GM21367 (cell line): ENCODE measurements at regions not wholly inside any gene's neighbourhood (a gene's known extent, or its start where the extent isn't known, plus 50 kb on each side); places are given as distances from the start of the nearest gene placed in this dataset.

Experiments
- ATAC-seq: cut with Tn5 transposase; IDR thresholded peaks from one replicate; pipeline ENCODE4 v1.9.1; 2021; ENCODE audit not compliant: unreplicated experiment

DNA sequence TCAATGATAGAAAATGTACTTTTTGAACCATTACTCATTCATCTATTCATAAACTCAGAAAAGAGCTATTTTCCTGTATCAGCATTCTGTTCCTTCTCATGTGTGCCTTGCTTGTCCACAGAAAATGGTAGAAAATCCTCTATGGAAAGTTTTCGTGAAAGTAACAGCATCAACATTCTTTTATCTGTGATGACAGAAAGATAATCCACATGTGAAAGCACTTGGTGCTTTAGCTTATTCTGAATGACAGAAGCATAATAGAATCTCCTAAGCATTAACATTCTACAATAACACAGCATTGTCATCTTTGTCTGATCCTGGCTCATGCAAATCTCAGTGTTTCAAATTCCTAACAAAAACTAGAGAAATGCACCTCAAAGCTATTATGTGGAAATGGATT is 431.9 kb downstream of the ADAMTS20 start:
- ATAC-seq, result no peak

DNA sequence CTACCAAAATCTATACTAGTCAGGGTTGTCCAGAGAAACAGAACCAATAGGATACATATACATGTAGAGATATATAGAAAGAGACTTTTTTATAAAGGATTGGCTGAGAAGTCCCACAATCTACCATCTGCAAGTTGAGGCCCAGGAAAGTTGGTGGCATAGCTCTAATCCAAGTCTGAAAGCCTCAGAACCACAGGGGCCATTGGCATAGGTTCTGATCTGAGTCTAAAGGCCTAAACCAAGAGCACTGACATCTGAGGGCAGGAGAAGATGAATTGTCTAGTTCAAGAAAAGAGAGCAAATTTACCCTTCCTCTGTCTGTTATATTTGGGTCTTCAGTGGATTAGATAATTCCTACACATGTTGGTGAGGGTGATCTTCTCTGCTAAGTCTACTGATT is 433.1 kb downstream of the ADAMTS20 start:
- ATAC-seq, result no peak

DNA sequence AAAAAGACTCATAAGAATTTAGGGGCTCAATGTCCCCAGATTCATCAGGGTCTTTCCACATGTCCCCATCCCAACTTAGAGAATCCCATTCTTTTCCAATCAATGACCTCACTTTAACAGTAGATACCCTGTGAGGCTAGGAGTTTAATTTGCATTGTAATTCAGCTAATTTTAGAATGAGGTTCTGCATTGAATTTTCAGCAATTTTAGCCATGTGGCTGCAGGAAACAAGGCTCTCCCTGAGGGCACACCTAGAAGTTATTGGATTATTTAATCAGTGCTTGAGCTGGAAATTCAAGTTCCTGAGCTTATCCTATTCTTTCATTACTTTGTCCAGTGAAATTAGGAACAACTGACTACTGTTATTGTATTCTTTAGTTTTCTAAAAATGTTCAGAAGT is 433.8 kb downstream of the ADAMTS20 start:
- no peak for ATAC-seq

DNA sequence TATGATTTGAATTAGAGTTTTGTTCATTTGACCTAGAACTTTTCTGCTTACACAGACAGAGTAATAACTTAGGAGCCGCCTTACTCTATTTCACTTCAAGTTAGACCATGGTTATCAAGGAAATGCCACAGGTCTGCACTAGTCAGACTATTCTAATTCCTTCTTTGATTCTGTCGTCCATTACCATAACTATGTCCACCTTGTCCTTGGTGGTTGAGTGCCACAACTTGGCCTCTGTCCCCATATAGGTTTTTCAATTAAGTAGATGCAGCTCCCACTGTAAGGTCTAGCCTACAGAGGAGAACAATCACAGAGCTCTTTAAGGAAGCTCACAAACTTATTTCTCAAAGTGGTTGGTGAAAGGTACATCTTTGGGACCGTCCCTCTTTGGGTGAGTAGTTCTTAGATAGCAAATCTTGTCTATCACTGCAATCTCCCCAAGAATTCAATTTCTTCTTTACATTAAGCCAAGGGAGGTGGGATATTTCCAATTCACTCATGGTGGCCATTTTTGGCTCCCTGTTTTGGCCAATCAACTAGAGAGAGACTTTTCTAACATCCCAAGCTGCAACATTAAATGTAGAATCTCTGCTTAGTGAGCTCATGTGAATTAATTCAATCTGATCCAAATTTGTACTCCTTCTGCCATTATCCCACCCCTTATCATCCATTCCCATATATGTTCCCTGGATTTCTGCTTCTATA is 434.6 kb downstream of the ADAMTS20 start:
- no peak for ATAC-seq

DNA sequence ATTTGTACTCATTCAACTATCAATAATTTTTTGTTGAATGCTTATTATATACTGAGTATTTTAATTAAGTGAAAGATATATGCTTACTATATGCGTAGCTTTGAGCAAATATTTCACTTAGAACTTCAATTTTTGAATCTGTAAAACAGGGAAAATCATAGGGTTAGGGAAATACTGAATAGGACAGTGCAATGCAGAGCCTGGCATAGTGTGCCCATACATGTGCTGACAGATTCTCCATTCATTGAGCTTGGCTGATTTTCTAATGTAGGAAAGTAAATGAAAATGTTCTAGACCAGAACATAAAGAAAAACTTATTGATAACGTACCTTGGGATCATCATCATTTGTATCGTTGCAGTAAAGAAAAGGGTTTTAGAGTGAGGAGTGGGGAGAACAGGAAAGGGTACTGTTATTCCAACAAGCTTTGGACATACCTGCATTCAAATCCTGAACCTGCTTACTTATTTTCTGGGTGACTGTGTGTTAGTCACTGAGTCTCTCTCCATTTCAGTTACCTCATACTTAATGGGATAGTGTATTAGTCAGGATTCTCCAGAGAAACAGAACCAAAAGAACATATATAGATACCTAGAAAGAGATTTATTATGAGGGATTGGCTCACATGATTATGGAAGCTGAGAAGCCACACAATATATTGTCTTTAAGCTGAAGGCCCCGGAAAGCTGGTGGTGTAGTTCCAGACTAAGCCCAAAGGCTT is 436.4 kb downstream of the ADAMTS20 start:
- ATAC-seq, result no peak

DNA sequence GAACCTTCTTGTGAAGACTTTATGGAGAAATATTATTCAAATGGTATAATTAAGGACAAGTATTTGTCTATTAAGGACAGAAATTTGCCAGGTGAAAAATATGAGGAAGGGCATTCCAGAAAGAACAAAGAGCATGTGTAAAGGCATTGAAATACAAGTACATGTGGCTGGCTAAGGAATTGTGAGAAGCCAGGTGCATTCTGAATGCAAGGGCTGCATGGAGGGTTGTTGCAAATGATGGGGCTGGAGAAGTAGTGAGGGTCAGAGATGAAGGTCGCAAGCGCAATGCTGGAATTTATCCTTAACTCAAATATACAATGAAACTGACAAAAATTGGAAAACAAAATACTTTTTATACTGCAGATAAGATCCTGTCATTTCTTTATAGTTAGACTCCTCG is 437.7 kb downstream of the ADAMTS20 start:
- no peak for ATAC-seq

DNA sequence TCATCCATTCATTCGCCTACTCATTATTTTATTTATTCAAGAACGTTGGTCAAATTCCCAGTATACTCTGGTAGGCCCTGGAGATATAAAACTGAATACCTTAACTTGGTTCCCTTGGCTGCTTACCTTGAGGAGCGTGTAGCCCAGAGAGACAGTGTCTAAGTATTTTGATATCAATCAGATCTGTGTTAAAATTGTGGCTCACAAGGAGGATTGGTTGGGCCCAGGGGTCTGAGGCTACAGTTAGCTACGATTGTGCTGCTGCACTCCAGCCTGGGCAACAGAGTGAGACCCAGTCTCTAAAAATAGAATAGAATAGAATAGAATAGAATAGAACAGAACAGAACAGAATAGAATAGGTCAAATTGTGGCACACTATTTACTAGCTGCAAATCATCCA is 438.4 kb downstream of the ADAMTS20 start:
- ATAC-seq, result no peak

DNA sequence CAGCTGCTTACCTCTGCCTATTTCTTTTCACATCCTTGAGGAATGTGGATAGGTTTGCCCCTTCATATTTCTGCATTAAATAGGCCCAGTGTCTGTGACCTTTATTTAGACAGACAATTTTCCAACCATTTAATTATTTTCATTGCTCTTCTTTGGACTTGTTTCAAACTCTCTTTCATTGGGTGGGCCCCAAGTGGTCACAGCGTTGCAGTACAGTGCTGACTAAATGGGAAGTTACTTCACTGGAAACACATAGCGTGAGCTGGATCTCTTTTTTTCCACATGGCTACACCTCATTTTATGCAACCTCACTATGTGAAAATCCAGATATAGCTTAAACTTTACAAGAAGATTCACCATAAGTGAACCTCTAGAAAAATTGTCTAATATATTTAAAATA is 438.9 kb downstream of the ADAMTS20 start:
- no peak for ATAC-seq

DNA sequence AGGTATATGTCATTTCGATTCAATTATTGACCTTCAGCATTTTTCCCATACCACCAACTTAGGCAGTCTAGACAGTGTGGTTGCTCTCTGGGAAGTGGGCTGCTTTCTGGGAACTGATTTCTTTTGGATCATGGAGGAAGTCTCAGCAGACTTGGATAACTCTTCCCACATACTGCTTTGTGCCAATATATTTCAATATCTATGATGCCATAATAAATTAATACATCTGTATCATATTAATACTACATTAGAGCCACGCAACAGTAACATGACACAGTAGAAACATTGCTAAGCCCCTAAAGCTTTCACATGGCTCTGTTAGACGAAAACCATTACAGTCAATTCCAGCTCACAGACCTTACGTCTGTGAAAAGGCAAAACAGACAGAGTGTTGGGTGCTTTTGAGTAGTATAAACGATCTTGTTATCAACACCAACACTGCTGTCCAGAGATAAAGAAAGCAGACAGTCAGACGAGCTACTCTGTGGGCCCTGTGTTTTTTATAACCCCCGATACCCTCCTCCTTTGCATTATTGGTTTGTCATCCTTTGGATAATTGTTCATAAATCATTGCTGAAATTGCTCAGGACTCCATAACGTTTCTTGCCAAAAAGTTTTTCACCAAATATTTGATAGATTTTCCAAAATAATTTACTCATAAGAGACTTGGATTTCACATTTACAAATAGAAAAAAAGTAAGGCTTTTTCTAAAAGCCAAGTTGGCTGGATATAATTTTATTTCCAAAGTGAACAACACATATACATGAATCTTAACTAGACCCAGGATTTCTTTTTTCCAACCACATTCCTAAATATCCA is 439.7 kb downstream of the ADAMTS20 start:
- no peak for ATAC-seq

DNA sequence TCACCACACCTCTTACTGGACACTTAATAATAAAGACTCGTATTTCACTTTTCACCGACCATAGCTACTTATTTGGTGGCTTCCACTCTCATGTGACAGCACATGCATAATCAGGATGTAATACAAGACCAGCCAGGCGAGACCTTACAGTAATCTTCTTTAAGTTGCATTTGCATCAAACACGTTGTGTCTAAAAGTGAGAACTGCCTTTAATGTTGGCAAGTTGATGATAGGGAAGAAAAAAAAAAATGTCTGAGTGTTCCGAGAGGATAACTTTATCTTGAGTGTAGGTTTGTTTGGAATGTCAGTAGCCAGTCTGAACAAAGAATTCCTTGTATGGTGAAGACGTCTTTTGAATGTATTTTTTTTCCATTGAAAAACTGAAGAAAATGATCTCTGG is 440.4 kb downstream of the ADAMTS20 start:
- no peak for ATAC-seq

DNA sequence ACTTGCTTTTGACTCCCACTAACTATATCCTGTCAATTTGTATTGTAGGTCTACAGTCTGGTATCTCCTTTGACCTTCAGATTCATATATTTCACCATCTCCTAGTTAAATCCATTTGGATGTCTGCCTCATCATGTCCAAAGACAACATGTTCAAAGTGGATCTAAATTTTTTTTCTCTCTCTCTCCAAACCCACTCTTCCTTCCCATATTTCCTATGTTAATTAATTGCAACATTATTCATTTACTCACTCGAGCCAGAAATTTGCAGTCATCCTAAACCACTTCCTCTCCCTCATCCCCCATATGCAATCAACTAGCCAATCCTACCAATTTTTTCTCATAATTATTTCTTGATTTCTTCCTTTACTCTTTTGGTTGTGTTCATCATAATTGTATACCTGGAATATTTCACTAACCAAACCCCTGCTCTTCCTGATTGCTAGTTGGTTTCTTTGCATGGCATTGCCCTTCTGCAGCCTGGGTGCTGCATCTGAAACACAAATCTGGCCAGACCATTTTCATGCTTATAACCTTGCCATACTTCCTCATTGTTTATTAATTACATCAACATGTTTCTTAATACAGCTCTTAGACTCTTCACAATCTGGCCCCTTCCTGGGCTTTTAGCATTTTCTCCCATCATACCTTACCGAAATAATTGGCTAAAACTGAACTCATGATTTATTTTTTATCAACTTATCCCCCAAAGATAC is 442.2 kb downstream of the ADAMTS20 start:
- no peak for ATAC-seq

DNA sequence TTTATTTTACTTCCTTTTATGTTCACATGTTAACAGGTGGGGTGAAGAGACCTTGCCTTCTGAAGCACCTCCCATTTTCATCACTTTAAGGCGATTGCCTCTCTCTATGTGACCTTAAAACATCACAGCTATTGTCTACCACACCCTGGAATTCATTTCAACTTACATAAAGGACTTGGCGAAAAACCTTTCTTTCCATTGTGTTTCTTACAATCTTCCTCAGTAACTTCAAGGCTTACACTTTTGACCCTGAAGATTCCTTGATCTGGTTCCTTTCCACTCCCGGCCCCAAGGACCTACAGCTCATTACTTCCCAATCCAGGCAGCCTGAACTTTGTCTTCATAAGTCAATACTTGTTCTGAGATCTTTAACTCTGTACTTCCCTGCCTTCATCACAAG is 443.3 kb downstream of the ADAMTS20 start:
- no peak for ATAC-seq

DNA sequence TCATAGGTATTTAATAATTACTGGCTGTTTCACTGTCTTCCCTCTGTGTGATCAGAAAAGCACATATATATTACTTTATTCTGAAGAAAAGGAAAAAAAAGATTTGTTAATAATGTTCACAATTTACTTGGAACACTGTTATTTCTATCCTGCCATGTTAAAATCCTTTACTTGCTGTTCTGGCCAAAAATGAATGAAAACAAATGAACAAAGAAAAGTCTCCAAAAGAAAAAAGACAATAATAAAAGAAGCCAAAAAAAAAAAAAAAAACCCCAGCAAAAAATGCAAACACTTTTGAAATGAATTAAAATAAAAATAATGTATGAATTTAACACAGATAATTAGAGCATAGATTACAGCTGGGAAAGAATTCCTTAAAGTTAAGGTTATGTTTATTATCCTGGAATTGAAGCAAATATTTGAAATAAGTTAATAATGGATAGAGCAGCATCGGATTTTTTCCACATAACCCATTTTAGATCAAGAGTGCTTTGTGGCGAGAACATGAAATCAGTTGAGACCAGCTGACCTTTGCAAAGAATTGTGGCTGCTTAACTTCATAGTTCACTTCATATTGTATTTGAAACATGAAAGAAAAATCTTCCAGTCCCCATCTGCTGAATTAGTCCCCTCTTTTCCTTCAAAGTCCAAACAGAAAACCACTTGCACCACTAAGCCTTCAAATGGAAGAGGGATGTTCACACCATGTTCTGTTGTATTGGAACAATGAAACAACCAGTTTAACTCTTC is 444.8 kb downstream of the ADAMTS20 start:
- no peak for ATAC-seq

DNA sequence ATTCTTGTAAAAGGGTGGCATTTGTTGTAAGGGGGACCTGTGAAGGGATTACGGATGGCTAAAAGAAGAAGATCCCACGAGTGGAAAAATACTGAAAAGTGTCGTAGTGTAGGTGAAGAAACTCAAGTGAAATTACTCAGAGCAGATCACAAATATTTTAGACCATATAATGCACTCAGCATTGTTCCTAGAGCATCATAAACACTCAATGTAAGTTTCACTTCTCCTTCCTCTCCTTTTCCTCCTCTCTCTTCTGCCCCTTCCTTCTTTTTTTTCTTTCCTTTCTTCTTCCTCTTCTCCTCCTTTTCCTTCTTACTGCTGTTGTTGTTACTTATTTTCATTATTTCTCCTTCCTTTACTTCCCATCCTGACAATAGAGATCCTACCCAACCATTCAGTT is 445.6 kb downstream of the ADAMTS20 start:
- ATAC-seq, result no peak

DNA sequence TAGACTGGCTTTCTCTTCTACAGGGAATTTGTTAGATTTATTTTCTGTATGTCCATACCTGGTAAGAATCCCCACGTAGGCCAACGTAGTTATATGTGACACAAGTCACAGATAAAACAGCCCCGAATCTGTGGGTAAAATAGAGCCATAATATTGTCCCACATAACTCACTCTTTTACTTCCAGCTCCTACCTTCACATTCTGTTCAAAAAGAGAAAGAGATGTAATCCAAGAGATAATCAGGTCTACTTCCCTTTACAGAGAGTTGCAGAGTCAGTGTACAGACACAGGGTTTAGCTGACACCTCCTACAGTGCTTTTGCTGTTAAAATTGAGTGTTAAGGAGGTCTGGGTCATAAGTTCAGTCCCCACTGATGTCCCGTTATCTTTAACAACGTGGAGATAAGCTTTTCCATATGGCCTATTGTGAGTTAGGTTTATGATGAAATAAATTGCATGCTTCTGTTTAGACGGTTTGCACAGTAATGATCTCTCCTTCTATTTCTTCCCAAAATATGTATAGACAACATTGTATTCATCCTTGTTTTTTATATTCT is 446.5 kb downstream of the ADAMTS20 start:
- no peak for ATAC-seq

DNA sequence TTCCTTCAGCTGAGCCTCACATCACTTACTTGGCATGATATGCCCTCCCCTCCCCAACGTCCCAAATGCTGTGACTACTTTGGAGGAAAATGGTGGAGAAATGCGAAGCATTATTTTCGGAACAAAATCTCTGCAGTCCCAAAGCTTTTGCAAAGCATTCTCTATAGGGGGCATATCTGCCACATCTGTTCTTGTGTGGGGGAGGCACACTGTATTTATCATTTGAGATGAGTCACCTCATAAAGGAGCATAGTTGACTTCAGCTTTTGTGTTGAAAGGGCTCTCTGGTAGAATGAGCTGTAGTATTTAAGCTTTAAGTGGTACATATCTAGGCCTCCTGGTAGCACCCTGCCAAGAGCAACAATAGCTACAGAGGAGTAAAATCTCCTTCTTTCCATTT is 447.5 kb downstream of the ADAMTS20 start:
- no peak for ATAC-seq

DNA sequence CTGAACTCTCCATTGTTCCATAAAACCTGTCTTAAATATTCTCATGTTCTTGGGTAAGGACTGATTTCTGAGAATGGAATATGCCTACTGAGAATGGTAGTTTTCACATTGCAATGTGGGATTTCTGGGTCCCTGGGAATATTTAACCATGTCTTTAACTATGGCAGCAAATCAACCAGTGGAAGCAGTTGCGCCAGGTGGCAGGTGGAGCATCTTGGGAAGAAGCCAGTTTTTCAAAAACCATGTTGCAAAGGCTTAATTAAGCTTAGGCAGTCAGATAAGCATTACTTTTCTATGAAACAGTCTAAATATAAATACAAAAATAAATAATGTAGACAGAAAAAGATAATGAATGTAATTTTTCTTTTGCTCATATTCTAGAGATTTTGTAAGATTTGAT is 448.1 kb downstream of the ADAMTS20 start:
- no peak for ATAC-seq

DNA sequence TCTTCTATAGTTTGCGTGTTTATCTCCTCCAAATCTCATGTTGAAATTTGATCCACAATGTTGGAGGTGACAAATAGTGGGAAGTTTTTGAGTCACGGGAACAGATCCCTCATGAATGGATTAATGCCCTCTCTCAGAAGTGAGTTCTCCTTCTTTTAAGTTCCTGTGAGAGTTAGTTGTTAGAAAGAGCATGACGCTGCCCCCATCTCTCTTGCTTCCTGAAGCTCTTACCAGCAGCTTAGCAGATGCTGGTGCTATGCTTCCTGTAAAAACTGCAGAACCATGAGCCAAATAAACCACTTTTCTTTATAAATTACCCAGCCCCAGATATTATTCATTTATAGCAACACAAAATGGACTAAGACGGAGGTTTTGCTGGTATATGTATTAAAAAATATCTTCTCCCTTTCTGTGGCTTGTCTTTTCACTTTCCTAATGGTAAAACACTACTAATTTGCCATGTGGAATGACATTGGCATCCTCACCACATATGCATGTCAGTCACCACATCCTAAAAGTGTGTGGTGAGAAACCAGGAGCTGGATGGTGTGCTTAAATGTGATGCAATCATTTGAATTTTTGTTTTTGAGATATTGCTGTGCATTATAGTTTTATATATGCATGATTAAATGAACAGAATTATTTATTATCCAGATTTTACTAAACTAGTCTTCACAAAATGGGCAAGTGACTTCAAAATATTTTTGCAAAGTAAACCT is 449.3 kb downstream of the ADAMTS20 start:
- no peak for ATAC-seq

DNA sequence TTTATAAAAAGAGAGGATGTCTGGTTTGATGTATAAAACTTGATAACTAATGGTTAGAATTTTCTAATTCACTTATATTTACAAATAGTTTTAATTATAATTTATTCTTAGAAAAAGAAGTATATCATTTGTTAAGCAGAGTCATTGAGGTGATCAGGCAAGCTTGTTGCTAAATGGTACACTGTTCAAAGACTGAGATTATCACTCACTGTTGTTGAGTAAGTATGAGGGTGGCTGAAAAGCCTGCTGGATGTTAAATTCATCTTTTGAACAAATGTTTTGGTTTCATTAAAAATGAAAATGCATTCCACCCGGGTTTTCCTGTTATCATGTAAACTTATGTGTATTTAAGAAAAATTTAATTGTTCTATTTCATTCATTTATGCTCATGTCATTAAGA is 451.8 kb downstream of the ADAMTS20 start:
- no peak for ATAC-seq

DNA sequence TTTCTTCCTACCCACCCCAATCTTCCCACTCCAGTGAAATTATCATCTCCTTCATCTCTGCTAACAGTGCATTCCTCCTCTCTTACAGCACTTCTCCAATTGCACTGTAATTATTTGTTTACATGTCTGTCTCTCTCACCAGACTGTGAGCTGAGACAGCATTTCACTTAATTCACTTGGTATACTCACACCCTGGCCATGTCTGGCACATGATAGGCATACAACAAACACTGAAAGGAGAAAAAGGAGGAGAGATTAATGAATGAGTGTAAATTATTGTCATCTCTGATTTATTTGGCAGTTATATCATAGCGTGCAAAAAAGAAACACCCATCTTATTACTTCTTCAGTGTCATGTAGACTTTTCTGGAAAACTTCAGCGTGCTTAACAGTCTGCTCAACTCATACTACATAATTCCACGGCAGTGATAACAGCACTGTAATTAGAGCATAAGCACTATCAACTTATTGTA is 452.3 kb downstream of the ADAMTS20 start:
- no peak for ATAC-seq
